Keratinocyte (primary cell): ENCODE measurements at regions not wholly inside any gene's neighbourhood (a gene's known extent, or its start where the extent isn't known, plus 50 kb on each side); places are given as distances from the start of the nearest gene placed in this dataset.
"Not testable (repeated sequence)": the region's sequence is repeated elsewhere in the genome, so short reads cannot be mapped to it uniquely, and the experiment has no call there.

Source experiments
- EZH2 ChIP-seq: IDR thresholded peaks from one replicate; pipeline ENCODE4 v1.6.1; 2012; ENCODE audit warnings: inconsistent platforms, mild to moderate bottlenecking, low read length, moderate library complexity
- TF ChIP-seq, protein P1 (sequence below), 3 experiments: IDR thresholded peaks in 1 of 3; conservative IDR thresholded peaks in 1 of 3; optimal IDR thresholded peaks in 1 of 3; 2 replicates in 2 of 3; 3 replicates in 1 of 3; pipeline versions ENCODE3 to v1.5.1; 2011; ENCODE audit warnings: low read length in 3 of 3, mild to moderate bottlenecking in 3 of 3, moderate library complexity in 2 of 3, control low read depth in 1 of 3, inconsistent platforms in 1 of 3; ENCODE audit not compliant: insufficient read depth in 2 of 3; ENCODE audit errors: extremely low read depth in 1 of 3

DNA sequence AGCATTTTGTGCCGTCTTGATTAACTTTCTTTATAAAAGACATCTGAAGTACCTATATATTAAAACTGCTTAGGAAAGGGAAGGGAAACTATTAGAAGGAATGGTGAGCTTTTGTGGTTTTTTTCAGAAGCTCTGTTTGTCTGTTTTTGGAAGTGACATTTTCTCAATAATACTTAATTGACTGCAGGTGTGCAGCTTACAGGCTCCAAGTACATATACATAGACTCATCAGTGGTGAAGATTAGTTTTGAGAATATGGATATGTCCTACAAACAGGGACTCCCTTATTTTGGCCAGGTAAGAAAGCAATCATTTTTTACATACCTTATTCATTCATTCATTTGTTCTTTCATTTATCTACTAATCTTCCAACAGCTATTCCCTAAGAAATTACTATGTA, 104.9 kb downstream of the KLRB1 start:
- TF ChIP-seq, protein P1, sequence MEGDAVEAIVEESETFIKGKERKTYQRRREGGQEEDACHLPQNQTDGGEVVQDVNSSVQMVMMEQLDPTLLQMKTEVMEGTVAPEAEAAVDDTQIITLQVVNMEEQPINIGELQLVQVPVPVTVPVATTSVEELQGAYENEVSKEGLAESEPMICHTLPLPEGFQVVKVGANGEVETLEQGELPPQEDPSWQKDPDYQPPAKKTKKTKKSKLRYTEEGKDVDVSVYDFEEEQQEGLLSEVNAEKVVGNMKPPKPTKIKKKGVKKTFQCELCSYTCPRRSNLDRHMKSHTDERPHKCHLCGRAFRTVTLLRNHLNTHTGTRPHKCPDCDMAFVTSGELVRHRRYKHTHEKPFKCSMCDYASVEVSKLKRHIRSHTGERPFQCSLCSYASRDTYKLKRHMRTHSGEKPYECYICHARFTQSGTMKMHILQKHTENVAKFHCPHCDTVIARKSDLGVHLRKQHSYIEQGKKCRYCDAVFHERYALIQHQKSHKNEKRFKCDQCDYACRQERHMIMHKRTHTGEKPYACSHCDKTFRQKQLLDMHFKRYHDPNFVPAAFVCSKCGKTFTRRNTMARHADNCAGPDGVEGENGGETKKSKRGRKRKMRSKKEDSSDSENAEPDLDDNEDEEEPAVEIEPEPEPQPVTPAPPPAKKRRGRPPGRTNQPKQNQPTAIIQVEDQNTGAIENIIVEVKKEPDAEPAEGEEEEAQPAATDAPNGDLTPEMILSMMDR (optimal IDR thresholded peaks at IDR 0.05 in 1 of 3, IDR thresholded peaks at IDR 0.05 in 1 of 3, conservative IDR thresholded peaks at IDR 0.05 in 1 of 3; ENCODE audit: extremely low read depth in 1 of 3, insufficient read depth in 2 of 3, low read length in 3 of 3) = not testable (repeated sequence)
- not testable (repeated sequence) for TF ChIP-seq EZH2
